ENCODE measurements at regions not wholly inside any gene's neighbourhood (a gene's known extent, or its start where the extent isn't known, plus 50 kb on each side); places are given as distances from the start of the nearest gene placed in this dataset.
"Not testable (repeated sequence)": the region's sequence is repeated elsewhere in the genome, so short reads cannot be mapped to it uniquely, and the experiment has no call there.

DNA sequence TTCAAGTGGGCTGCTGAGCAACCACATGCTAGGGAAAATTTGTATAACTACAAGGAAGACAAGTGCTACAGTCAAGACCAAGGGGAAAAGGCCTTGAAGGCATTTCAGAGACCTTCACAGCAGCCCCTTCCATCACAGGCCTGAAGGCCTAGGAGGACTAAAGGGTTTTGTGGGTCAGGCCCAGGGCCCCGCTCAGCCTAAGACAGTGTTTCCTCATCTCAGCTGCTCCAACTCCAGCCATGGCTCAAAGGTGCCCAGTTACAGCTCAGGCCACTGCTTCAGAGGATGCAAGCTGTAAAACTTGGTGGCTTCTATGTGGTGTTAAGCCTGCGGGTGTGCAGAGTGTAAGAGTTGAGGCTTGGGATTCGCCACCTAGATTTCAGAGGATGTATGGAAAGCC, 260.5 kb downstream of the NXPE2 start:
- no peak for DNase-seq (ENCODE audit: low spot score)

GRCh38 chr11:114942207-114942606, 263.9 kb downstream of the NXPE2 start:
- no peak for DNase-seq (ENCODE audit: low spot score)

GRCh38 chr11:114949614-114950351, 271.5 kb downstream of the NXPE2 start:
- no peak for DNase-seq (ENCODE audit: low spot score)

DNA sequence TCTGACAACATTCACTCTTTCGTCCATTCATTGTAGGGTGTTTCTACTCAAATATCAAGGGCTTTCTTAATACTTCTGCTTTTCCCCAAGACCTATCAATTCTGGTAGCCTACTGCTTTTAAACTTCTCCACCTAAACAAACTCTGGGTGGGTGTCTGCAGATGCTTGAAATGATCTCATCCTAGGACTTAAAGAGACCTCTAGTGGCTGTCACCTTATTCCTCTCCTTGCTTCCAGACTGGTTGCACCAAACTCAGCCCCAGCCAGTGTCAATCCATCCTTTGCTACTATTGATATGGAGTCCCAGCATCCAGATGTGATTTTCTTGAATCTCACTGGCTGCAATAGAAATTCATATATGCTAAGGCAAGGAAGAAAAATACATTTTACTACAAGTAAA, 274.7 kb downstream of the NXPE2 start:
- no peak for DNase-seq (ENCODE audit: low spot score)

DNA sequence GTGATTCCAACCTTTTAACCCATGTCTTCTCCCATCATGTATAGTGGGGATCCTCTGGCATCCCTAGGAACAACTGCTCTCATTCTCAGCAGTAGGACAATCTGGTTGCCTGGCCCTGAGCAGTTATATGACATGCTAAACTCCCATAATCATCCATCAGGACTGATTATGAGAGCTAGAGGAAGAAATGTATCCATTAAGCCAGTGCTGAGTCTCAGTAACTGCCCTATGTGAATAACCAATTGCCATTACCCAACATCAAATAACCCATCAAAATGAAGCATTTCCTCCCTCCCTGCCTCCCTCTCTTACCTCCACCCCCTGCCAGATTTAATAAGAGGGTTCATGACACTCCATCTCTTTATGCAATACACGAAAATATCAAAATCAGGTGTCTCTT, 277.6 kb downstream of the NXPE2 start:
- DNase-seq (ENCODE audit: low spot score) = no peak

GRCh38 chr11:114956566-114956965, 278.2 kb downstream of the NXPE2 start:
- DNase-seq (ENCODE audit: low spot score) = no peak

GRCh38 chr11:114959953-114960505, 281.7 kb downstream of the NXPE2 start:
- no peak for DNase-seq (ENCODE audit: low spot score)

DNA sequence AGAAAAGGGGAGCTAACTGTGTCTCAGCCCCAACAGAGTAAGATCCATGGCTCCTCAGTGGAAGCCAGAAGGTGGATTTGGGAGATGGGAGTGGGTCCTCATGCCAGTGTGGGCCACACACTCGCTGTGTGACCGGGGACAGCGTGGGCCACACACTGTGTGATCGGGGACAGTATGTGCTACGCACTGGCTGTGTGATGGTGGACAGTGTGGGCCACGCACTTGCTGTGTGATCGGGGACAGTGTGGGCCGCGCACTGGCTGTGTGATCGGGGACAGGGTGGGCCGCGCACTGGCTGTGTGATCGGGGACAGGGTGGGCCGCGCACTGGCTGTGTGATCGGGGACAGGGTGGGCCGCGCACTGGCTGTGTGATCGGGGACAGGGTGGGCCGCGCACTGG, 282.5 kb downstream of the NXPE2 start:
- DNase-seq (ENCODE audit: low spot score) = not testable (repeated sequence)

DNA sequence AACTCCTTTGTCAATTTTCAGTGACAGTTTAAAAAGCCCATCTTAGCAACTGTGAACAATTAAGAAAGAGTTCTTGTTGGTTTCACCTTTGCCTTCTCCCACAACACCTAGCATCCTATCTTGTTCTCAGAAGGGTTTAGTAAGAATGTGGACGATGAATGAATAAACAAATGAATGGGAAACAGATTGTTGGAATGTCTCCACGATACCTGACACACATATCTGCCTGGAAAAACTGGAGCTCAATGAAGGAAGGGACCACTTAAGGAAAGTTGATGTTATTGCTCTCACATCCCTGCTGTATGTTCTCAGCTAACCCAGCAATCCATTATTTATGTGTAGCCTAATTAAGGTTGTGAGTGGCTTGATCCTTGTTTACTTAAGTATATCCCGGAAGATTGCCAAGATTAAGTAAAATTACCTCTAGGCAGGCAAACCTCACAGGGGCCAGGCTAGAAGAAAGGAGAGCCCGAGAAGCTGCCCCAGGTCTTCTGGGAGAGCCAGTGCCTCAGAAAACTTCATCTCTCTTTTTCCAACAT, 286.4 kb downstream of the NXPE2 start:
- DNase-seq (ENCODE audit: low spot score) = no peak

GRCh38 chr11:114970927-114971645, 292.8 kb downstream of the NXPE2 start:
- no peak for DNase-seq (ENCODE audit: low spot score)

- DNase-seq (ENCODE audit: low spot score) = no peak
Measured at GRCh38 chr11:114972105-114972504, 293.8 kb downstream of the NXPE2 start.

DNA sequence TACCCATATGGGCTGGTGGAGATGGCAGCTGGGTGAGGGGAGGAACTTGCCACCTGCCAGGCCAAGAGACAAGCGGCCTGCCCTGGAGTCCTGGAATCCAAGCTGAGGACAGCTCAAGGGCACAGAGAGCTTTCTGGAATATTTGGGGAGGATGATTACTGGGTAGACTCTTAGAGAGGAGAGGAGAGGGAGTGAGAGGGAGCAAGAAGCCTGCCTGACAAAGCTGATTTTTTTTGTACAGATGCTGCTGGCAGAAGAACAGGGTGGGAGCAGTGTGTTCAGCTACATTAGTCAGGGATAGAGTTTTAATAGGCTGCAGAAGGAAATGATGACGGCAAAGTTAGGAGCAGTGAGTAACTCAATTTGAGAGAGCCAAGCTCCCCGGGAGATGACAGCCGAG, 299.3 kb downstream of the NXPE2 start:
- no peak for DNase-seq (ENCODE audit: low spot score)

DNA sequence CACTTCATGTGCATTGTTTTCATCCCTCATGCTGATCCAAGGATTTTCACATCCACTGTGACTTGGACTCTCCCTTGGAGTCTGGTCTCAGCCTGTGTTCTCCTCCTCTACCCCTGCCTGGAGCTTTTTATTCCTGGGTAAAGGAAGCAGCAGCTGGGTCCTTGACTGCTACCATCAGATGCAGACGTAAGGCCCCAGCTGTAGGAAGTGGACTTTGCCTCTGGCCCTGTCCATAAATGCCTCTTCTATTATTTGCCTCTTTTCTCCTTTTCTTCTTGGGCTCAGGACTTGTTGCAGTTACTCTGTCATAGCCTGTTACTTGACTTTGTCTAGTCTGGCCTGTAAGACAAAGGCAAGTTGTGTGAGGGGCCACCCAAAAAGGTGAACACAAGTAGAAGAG, 303.8 kb downstream of the NXPE2 start:
- DNase-seq (ENCODE audit: low spot score) = no peak

GRCh38 chr11:114984611-114985163, 306.4 kb downstream of the NXPE2 start:
- no peak for DNase-seq (ENCODE audit: low spot score)

GRCh38 chr11:114986365-114986764, 308.0 kb downstream of the NXPE2 start:
- no peak for DNase-seq (ENCODE audit: low spot score)

DNA sequence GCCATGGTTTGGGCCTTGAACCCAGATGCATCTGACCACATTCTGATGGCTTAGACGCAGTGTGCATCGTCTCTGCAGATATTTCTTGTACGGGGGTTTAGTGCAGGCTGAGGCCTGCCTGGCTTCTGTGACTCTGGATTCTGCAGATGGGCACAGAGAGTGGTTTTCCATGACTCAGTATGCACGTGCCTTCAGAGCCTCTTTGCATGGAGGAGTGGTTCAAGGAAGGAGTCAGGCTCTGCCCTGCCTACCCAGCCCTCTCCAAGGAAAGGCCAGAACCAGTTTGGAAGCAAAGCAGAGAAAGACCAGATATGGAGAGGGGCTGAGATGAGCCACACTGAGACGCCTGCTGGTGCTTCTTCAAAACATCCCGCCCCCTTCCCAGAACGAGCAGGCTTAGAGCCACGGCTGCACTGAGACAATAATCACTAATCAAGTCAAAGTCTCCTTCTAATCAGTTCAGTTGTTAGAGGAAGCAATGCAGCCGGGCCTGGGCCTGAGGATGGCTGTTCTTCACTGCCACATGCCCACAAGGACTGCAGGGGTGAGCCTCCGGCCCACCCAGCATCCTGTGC, 308.9 kb downstream of the NXPE2 start:
- no peak for DNase-seq (ENCODE audit: low spot score)

GRCh38 chr11:114988644-114989043, 310.3 kb downstream of the NXPE2 start:
- DNase-seq (ENCODE audit: low spot score) = no peak

GRCh38 chr11:114989536-114989935, 311.2 kb downstream of the NXPE2 start:
- DNase-seq (ENCODE audit: low spot score) = no peak

- no peak for DNase-seq (ENCODE audit: low spot score)
Measured at GRCh38 chr11:115005663-115006062, 327.3 kb downstream of the NXPE2 start.

DNA sequence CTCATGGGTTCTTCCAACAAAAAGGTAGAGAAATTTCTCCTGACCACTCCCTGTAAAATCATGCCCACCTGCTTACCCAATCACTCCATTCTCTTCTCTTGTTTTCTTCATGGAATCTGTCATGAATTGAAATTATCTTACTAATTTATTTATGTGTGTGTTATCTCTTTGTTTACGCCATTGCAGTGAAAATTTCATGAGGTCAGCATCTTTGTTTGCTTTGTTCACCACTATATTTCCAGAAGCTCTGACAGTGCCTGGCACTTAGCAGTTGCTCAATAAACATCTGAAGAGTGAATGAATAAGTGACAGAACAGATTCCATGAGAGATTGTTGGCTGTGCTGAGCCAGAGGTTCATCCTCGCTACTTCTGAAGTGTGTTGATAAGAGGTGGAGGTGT, 329.5 kb downstream of the NXPE2 start:
- no peak for DNase-seq (ENCODE audit: low spot score)

- no peak for DNase-seq (ENCODE audit: low spot score)
Measured at GRCh38 chr11:115008799-115009198, 330.5 kb downstream of the NXPE2 start.

DNA sequence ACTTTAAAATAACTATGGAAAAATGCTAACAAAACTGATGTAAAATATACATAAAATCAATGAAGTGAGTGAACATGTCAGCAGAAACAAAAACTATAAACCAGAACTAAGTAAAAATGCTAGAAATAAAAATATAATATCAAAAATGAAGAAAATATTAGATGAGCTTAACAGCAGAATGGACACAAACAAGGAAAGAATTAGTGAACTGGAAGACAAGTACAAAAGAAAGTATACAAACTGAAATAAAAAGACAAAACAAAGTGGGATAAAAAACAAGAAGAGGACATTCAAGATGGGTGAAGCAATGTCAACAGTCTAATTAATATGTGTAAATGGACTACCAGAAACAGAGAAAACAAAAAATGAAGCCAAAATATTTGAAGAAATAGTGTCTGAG, 339.2 kb downstream of the NXPE2 start:
- no peak for DNase-seq (ENCODE audit: low spot score)

GRCh38 chr11:115030166-115030565, 351.8 kb downstream of the NXPE2 start:
- DNase-seq (ENCODE audit: low spot score) = no peak
